Trophoblast cell (in vitro differentiated cells and primary cell): ENCODE measurements at regions not wholly inside any gene's neighbourhood (a gene's known extent, or its start where the extent isn't known, plus 50 kb on each side); places are given as distances from the start of the nearest gene placed in this dataset.

Experiments used
- DNase-seq, 2 donors: peaks; one replicate each; pipeline ENCODE4 v3.0.0-alpha.2; 2016
- H2AFZ ChIP-seq: 2 replicates; pipeline ENCODE4 v1.6.1; 2013; ENCODE audit warnings: low read length, moderate library complexity, mild to moderate bottlenecking; ENCODE audit not compliant: insufficient read depth, poor library complexity
- H2AK5ac ChIP-seq: 2 replicates; pipeline ENCODE4 v1.6.1; 2013; ENCODE audit warnings: mild to moderate bottlenecking, low read length
- H2BK120ac ChIP-seq: 2 replicates; pipeline ENCODE4 v1.6.1; 2013; ENCODE audit warnings: low read length, mild to moderate bottlenecking, moderate library complexity; ENCODE audit not compliant: insufficient read depth, poor library complexity
- H2BK12ac ChIP-seq: 2 replicates; pipeline ENCODE4 v1.6.1; 2013; ENCODE audit warnings: mild to moderate bottlenecking, low read length, moderate library complexity
- H2BK5ac ChIP-seq: 2 replicates; pipeline ENCODE4 v1.6.1; 2013; ENCODE audit warnings: low read length, low read depth, moderate library complexity, mild to moderate bottlenecking; ENCODE audit not compliant: poor library complexity
- H3K14ac ChIP-seq: 2 replicates; pipeline ENCODE4 v1.6.1; 2013; ENCODE audit warnings: mild to moderate bottlenecking, low read length
- H3K18ac ChIP-seq: 2 replicates; pipeline ENCODE4 v1.6.1; 2013; ENCODE audit warnings: mild to moderate bottlenecking, low read length
- H3K23ac ChIP-seq: 2 replicates; pipeline ENCODE4 v1.6.1; 2013; ENCODE audit warnings: low read length
- H3K27ac ChIP-seq: 2 replicates; pipeline ENCODE4 v1.5.1; 2013; ENCODE audit warnings: low read depth, mild to moderate bottlenecking, inconsistent platforms, low read length, moderate library complexity
- H3K27me3 ChIP-seq: 2 replicates; pipeline ENCODE4 v1.6.1; 2013; ENCODE audit warnings: inconsistent platforms, mild to moderate bottlenecking, low read length, moderate library complexity; ENCODE audit not compliant: insufficient read depth
- H3K36me3 ChIP-seq, 2 experiments: 1 replicate in 1 of 2; 2 replicates in 1 of 2; pipeline ENCODE4 v1.6.1; 2013; ENCODE audit warnings: low read length in 2 of 2, mild to moderate bottlenecking in 2 of 2, moderate library complexity in 1 of 2; ENCODE audit not compliant: insufficient read depth in 2 of 2, control insufficient read depth in 1 of 2
- H3K4ac ChIP-seq: 2 replicates; pipeline ENCODE4 v1.6.1; 2013; ENCODE audit warnings: low read depth, mild to moderate bottlenecking, low read length, moderate library complexity
- H3K4me1 ChIP-seq, 2 experiments: 1 replicate in 1 of 2; 2 replicates in 1 of 2; pipeline ENCODE4 v1.6.1; 2013; ENCODE audit warnings: low read length in 2 of 2, mild to moderate bottlenecking in 2 of 2, moderate library complexity in 1 of 2; ENCODE audit not compliant: insufficient read depth in 2 of 2, control insufficient read depth in 1 of 2
- H3K4me2 ChIP-seq: 2 replicates; pipeline ENCODE4 v1.6.1; 2013; ENCODE audit warnings: inconsistent platforms, mild to moderate bottlenecking, low read length, moderate library complexity
- H3K4me3 ChIP-seq: 2 replicates; pipeline ENCODE4 v1.5.1; 2013; ENCODE audit warnings: mild to moderate bottlenecking, low read depth, low read length, inconsistent platforms
- H3K79me1 ChIP-seq: one replicate; pipeline ENCODE4 v1.6.1; 2013; ENCODE audit warnings: low read length
- H3K79me2 ChIP-seq: 2 replicates; pipeline ENCODE4 v1.6.1; 2013; ENCODE audit warnings: low read length, mild to moderate bottlenecking; ENCODE audit not compliant: control insufficient read depth, insufficient read depth, poor library complexity
- H3K9ac ChIP-seq: 2 replicates; pipeline ENCODE4 v1.6.1; 2013; ENCODE audit warnings: mild to moderate bottlenecking, low read length
- H3K9me3 ChIP-seq: 2 replicates; pipeline ENCODE4 v1.6.1; 2013; ENCODE audit warnings: low read depth, mild to moderate bottlenecking, control low read depth, inconsistent platforms, low read length; ENCODE audit not compliant: insufficient read depth
- H4K12ac ChIP-seq: 2 replicates; pipeline ENCODE4 v1.6.1; 2013; ENCODE audit warnings: low read depth, mild to moderate bottlenecking, low read length, moderate library complexity
- H4K8ac ChIP-seq: 2 replicates; pipeline ENCODE4 v1.6.1; 2013; ENCODE audit warnings: low read depth, mild to moderate bottlenecking, low read length, moderate library complexity
- H4K91ac ChIP-seq: one replicate; pipeline ENCODE4 v1.6.1; 2013; ENCODE audit warnings: low read depth, mild to moderate bottlenecking, low read length, moderate library complexity
- WGBS: extraction: QIAGEN DNeasy Blood & Tissue Kit; methylation state at CpG from one replicate; pipeline ENCODE4 v1.1.7; 2013; ENCODE audit warnings: missing lambda C conversion rate; ENCODE audit not compliant: insufficient read length, insufficient coverage; ENCODE audit errors: extremely low coverage; 5-methylcytosine and 5-hydroxymethylcytosine counted together

- Histone ChIP-seq H3K4me1 (no peaks in the 10 kb centered on the region), H4K8ac (no peak overlapping the region), H2BK5ac (no peak overlapping the region), H3K4ac (no peak overlapping the region), H2BK120ac (no peak overlapping the region), H2AFZ (no peak overlapping the region), H4K91ac (no peak overlapping the region), H3K18ac (no peak overlapping the region), H3K4me2 (no peak overlapping the region), H4K12ac (no peak overlapping the region), H2BK12ac (no peak overlapping the region), H3K9ac (no peak overlapping the region), H3K36me3 (no peaks in the 10 kb centered on the region), H3K14ac (no peak overlapping the region), H3K4me3 (no peak overlapping the region), H3K27ac (no peak overlapping the region), H3K23ac (no peak overlapping the region), H3K79me2 (no peaks in the 10 kb centered on the region), H2AK5ac (no peak overlapping the region), H3K9me3 (no peaks in the 10 kb centered on the region), H3K27me3 (no peaks in the 10 kb centered on the region), H3K79me1 (no peaks in the 10 kb centered on the region)
- whole genome bisulfite sequencing: no CpG with 5 or more reads among the region's 4 CpGs
- DNase-seq: no peak
Observed at GRCh38 chr4:81884986-81885385, 413.3 kb upstream of the RASGEF1B start.

- no peak overlapping the region for H2BK12ac ChIP-seq
- no peak overlapping the region for H3K4me2 ChIP-seq
- H3K23ac ChIP-seq: no peak overlapping the region
- H4K8ac ChIP-seq: no peak overlapping the region
- H4K12ac ChIP-seq: no peak overlapping the region
- no peak overlapping the region for H3K4ac ChIP-seq
- H4K91ac ChIP-seq: no peak overlapping the region
- no peak overlapping the region for H3K9ac ChIP-seq
- DNase-seq: no peak
- H3K14ac ChIP-seq: no peak overlapping the region
- H3K18ac ChIP-seq: no peak overlapping the region
- H2AFZ ChIP-seq: no peak overlapping the region
- no peaks in the 10 kb centered on the region for H3K79me1 ChIP-seq
- no peaks in the 10 kb centered on the region for H3K27me3 ChIP-seq
- no CpG with 5 or more reads among the region's 7 CpGs for WGBS
- H3K36me3 ChIP-seq: no peaks in the 10 kb centered on the region
- no peak overlapping the region for H2BK5ac ChIP-seq
- H3K9me3 ChIP-seq: no peaks in the 10 kb centered on the region
- no peaks in the 10 kb centered on the region for H3K79me2 ChIP-seq
- H2AK5ac ChIP-seq: no peak overlapping the region
- no peak overlapping the region for H3K27ac ChIP-seq
- H3K4me3 ChIP-seq: no peak overlapping the region
- H2BK120ac ChIP-seq: no peak overlapping the region
- no peaks in the 10 kb centered on the region for H3K4me1 ChIP-seq
Observed at GRCh38 chr4:81883530-81884450, 412.1 kb upstream of the RASGEF1B start.

GRCh38 chr4:81883004-81883403, 411.3 kb upstream of the RASGEF1B start:
- Histone ChIP-seq H3K27me3 (no peaks in the 10 kb centered on the region), H2BK12ac (no peak overlapping the region), H3K14ac (no peak overlapping the region), H2AFZ (no peak overlapping the region), H3K79me2 (no peaks in the 10 kb centered on the region), H3K23ac (no peak overlapping the region), H4K8ac (no peak overlapping the region), H3K4me1 (no peaks in the 10 kb centered on the region), H3K9me3 (no peaks in the 10 kb centered on the region), H2BK5ac (no peak overlapping the region), H2AK5ac (no peak overlapping the region), H3K4ac (no peak overlapping the region), H3K79me1 (no peaks in the 10 kb centered on the region), H3K4me3 (no peak overlapping the region), H3K36me3 (no peaks in the 10 kb centered on the region), H3K9ac (no peak overlapping the region), H2BK120ac (no peak overlapping the region), H3K18ac (no peak overlapping the region), H3K4me2 (no peak overlapping the region), H4K12ac (no peak overlapping the region), H3K27ac (no peak overlapping the region), H4K91ac (no peak overlapping the region)
- no peak for DNase-seq
- WGBS: no CpG with 5 or more reads among the region's 1 CpG

- H3K36me3 ChIP-seq: no peaks in the 10 kb centered on the region
- H2AK5ac ChIP-seq: no peak overlapping the region
- H2BK12ac ChIP-seq: no peak overlapping the region
- H3K9me3 ChIP-seq: no peaks in the 10 kb centered on the region
- DNase-seq: no peak
- H4K12ac ChIP-seq: no peak overlapping the region
- H2BK120ac ChIP-seq: no peak overlapping the region
- H3K4ac ChIP-seq: no peak overlapping the region
- H3K9ac ChIP-seq: no peak overlapping the region
- peak overlapping the region; percentile 23 for H4K8ac ChIP-seq
- H2AFZ ChIP-seq: no peak overlapping the region
- H4K91ac ChIP-seq: no peak overlapping the region
- H2BK5ac ChIP-seq: no peak overlapping the region
- H3K14ac ChIP-seq: no peak overlapping the region
- H3K4me2 ChIP-seq: no peak overlapping the region
- no peak overlapping the region for H3K18ac ChIP-seq
- H3K4me3 ChIP-seq: no peak overlapping the region
- H3K27me3 ChIP-seq: no peaks in the 10 kb centered on the region
- H3K23ac ChIP-seq: peak overlapping the region; percentile 7
- no peaks in the 10 kb centered on the region for H3K4me1 ChIP-seq
- H3K27ac ChIP-seq: no peak overlapping the region
- WGBS: no CpG with 5 or more reads among the region's 3 CpGs
- H3K79me2 ChIP-seq: no peaks in the 10 kb centered on the region
- H3K79me1 ChIP-seq: no peaks in the 10 kb centered on the region
Observed at GRCh38 chr4:81881855-81882621, 410.3 kb upstream of the RASGEF1B start.
